Fibroblast of skin of left biceps (primary cell): ENCODE measurements at regions not wholly inside any gene's neighbourhood (a gene's known extent, or its start where the extent isn't known, plus 50 kb on each side); places are given as distances from the start of the nearest gene placed in this dataset.
"Not testable (repeated sequence)": the region's sequence is repeated elsewhere in the genome, so short reads cannot be mapped to it uniquely, and the experiment has no call there.

Experiments used
- DNase-seq, 2 experiments: peaks; one replicate each; pipeline ENCODE4 v3.0.0-alpha.2; 2013; ENCODE audit warnings: low read depth in 2 of 2

DNA sequence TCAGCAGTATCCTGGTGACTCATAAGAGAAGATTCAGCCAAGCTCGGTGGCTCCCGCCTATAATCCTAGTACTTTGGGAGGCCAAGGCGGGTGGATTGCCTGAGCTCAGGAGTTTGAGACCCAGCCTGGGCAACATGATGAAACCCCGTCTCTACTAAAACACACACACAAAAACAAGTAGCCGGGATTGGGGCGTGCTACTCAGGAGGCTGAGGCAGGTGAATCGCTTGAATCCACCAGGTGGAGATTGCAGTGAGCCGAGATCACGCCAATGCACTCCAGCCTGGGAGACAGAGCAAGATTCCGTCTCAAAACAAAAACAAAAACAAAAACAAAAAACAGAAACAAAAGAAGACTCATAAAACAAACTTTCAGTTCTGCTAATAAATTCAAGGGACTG lies 551.1 kb upstream of the POT1 start:
- no peak for DNase-seq

DNA sequence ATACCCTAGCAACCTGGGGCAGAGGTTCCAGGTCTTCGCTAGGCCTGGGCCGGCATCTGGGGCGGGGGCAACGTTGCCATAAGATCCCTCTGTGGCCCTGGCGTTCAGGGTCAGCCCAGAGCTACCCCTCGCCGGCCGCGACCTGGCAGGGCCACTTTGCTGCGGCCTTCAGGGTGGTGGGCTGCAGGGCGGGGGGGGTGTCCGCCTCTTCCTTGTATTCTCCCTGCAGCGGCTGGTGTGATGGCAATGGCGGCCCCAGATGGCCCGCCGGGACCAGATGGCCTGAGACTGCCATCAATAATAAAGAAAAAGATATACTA lies 539.2 kb upstream of the POT1 start:
- DNase-seq: no peak

DNA sequence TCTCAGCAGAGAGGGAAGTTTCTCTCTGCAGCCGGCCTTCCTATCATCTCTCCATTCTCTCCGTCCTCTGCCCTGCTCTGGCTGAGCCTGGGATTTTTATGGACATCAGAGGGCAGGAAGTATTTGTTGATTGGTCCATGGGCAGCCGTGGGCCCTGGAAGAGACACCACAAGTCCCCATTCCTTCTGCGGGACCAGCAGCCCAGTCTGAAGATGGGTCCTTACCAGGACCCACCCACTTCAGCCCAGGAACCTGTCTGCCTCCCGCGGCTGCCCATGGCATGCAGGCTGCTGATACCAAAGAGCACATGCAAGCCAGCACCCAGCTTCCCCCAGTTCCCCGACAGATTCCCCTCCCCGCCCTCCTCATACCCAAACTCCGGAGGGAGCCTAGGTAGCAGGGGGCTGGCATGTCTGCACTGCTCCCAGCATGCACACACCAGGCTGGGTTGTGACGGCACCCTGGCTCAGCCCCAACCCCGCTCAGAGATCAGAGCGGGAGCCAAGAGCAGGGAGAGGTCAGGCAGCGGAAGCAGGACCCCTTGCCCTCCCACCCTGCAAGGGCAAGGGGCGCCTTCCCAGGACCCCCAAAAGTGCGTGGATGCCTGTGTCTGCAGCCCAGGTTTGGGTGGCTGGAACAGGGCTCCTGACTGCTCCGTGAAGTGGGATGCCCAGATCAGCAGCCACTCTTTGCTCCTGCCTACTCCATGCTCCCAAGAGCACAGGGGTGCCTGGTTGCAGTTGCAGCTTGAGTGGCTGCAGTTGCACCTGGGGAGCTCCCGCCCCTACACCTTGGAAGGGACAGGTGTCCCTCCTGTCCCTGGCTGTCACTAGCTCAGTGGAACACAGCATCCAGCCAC lies 538.6 kb upstream of the POT1 start:
- no peak for DNase-seq

DNA sequence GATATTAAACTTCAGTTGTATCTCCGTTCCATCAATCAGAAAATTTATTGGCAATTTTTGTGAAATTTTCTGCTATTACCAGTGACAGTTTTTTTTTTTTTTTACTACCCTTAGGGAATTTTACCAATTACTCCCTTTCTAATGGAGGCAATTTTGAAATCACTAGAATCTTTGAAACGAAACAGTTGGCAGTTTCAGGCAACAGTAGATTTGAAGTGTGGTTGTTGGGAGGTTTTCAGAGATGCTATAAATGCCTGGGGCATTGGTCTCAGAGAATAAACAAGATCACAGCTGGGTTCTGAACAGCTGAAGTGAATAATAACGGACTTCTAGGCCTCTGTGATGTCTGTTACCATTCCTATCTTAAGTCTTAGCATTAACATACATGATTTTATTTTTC lies 535.9 kb upstream of the POT1 start:
- no peak for DNase-seq

DNA sequence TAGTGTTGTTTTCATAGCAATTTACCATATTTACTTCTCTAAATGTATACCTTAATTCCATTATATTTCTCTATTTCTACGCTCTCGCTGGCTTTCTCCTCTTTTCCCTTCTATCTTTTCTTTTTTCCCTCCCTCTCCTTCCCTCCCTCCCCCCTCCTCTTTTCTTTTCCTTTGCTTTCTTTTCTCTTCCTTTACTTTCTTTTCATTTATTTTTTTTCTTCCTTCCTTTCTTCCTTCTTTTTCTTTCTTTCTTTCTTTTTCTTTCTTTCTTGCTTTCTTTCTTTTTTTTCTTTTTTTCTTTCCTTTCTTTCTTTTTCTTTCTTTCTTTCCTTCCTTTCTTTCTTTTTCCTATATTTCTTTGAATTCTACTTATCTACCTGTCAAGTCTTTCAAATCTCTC lies 533.0 kb upstream of the POT1 start:
- DNase-seq: no peak

DNA sequence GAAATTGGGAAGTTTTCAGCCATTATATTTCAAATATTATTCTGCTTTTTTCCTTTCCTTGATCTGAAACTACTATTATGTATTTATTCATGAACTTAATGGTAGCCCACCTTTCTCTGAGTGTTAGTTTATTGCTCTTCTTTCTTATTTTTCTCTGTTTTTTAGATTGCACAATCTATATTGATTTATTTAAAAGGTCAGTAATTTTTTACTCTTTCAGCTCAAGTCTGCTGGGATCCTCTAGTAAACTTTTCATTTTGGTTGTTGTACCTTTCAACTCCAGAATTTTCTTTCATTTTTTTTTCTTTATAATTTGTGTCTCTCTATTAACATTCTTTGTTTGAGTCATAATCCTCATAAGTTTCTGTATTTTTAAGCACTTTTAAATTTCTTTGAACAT lies 529.4 kb upstream of the POT1 start:
- no peak for DNase-seq

DNA sequence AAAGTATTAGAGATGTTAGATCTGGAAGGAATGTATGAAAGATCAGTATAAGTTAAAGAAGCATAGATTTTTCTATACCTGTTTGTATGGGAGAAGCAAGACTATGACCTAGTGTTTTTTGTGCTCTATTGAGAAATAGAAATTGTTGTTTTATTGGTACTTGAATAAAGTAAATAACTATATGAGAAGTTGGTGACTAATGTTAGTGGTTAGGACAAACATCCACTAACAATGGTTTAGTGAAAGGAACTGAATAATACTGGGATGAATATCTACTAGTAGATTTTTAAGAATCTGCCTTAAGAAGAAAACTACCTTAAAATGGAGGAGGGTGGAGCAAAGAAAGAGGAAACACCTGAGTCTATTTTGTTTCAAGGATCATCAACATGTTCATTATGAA lies 521.1 kb upstream of the POT1 start:
- no peak for DNase-seq

DNA sequence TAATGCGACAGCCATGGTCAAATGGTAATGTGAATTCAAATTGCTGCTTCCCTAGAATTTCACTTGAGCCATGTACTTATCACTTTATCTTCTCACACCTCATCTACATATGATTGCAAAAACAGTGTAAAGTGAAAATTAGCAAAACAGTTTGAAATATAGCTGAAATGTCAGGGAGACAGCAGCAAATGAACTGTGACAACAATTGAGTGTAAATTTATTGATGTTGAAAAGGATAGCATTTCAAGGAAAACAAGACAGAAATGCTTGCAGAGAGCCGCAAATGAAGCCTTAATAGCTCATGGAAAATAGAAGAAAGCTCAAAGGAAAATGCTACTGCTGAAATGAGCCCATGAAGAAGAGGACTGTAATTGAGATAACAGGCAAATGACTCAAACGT lies 516.2 kb upstream of the POT1 start:
- no peak for DNase-seq

DNA sequence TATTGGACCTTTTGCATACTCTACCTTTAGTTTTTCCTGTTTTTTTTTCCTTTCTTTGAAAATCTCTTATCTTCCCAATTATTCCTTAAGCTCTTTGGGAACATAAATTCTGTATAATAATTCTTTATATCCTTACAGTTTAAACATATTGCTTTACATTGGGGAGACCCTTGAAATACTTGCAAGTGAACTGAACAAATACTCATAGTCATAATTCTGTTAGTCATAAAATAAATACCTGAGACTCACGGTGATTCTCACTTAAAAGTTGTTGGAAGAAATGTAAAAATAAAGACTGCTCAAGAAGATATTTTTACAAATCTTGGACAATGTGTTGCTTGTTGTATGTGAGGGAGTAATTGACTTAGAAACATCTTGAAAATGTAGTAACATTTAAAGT lies 515.2 kb upstream of the POT1 start:
- DNase-seq: no peak

DNA sequence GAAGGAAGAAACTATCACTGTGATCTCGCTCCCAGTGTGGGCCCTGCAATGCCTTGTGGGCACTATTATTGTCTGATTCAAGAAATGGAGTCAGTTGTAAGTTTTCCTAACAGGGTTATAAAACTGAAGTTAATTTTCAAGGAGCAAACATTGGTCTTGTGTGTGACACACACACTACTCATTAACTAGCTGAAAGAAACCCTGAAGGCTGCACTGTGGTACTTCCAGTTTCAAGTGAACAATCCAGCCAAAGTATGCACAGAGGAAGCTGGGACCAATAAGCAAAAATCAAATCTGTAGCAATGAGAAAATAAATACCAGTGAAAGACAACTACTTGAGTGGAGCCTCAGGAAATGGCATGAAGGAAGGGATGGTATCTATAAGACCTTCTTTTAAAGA lies 506.6 kb upstream of the POT1 start:
- no peak for DNase-seq

DNA sequence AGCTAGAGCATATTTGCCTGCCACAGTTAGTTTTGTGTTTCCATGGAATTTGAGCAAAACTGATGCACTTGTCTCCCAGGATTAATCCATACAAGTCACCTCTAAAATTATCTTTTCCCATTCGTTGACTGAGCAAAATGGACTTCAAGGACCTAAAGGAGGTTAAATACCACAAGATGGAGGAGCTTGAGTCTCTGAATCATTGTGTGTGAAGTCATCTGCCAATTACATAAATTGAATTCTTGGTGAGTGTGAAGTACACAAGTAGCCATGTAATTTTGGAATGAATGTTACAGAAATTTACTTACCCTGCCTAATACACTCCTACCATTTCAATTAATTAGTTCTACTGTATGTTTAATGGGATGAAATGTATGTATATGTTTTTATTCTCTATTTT lies 501.7 kb upstream of the POT1 start:
- no peak for DNase-seq

DNA sequence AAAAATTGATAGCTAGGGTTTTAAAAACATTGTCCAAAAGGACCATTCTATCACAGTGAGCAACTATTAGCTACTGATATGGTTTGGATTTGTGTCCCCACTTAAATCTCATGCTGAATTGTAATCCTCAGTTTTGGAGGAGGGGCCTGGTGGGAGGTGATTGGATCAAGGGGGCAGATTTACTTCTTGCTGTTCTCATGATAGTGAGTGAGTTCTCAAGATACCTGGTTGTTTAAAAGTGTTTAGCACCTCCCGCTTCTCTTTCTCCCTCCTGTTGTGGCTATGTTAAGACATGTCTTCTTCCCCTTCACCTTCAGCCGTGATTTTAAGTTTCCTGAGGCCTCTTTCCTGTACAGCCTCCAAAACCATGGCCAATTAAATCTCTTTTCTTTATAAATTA lies 500.4 kb upstream of the POT1 start:
- DNase-seq: no peak

DNA sequence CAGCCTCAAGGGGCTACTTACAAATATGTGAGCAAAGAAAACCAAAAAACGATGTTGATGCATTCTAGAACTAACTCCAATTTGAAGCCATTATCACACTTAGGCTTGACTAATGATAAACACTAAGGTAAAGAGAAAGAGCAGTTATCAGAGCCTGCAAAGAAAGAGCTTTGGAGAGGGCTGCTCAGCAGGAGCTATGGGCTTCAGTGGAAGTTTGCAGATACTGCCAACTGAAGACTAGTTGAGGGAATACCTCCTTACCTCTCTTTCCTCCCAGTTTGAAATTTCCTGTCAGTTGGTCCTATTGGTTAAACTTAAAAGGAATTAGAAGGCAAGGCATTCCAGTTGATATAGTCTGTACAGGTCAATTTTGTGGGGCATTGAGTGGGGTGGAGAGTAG lies 498.1 kb upstream of the POT1 start:
- DNase-seq: no peak

DNA sequence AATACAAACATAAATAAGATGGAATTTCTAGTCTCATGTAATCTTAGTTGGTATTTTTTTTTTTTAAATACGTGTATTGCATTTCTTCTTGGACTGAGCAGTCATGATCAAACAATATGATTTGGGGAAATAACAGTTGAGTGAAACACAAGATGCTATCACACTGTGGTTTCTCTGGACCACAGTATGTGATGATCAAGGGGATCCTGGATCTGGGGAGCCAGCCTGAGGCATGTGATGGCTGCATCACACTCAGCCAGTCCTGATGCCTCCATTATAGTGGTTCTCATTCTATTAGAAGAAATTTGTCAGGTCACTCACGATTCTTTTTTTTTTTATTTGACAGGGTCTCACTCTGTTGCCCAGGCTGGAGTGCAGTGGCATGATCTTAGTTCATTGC lies 495.9 kb upstream of the POT1 start:
- DNase-seq: no peak

DNA sequence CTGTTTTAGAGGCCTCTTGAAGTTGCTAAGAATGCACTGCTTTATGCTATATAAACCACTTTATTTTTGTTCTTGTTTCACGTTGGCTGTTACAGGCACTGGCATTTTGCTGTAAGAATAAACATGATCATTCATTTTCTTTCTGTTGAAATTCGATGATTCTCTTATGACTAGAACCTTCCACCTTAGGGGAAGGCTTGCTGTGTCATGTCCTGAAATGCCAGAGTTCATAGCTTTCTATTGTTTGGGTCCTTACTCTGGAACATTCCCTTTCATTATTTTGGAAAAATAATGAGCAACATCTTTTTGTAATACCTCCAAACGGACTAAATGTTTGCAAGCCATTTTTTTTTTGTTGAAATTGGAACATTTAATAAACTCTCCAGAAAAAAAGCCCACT lies 495.1 kb upstream of the POT1 start:
- DNase-seq: no peak

DNA sequence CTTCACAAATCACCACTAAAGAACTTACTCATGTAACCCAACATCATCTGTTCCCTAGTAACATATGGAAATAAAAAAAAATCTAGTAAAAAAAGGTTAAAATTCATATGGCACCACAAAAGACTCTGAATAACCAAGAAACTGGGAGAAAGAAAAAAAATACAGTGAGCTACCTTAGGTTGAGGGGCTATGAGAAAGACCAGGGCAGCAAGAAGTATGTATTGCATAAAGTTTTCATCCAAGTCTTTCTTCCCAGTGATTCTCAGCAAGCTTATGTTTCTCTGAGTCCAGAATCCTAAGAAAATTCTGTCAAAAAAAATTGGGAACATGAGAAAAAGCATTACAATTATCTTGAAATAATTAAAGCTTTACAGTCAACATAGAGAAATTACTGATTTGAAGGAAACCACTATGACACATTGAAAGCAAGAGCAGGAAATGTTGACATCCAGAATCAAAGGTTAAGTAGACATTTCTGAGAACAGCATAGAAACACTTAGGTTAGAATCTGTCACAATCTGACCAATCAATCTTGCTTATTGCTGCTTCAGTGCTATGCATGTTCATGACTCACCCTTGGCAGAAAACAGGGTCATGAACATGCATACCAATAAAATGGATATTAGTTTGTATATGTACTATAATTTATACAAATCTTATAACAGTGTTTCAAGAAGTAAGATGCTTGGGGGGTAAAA lies 494.0 kb upstream of the POT1 start:
- DNase-seq: no peak

DNA sequence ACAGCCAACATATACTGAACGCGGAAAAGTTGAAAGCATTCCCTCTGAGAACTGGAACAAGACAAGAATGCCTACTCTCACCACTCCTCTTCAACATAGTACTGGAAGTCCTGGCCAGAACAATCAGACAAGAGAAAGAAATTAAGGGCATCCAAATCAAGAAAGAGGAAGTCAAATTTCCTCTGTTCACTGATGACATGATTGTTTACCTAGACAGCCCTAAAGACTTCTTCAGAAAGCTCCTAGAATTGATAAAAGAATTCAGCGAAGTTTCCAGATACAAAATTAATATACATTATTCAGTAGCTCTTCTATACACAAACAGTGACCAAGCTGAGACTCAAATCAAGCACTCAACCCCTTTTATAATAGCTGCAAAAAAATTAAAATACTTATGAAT lies 491.8 kb upstream of the POT1 start:
- not testable (repeated sequence) for DNase-seq

DNA sequence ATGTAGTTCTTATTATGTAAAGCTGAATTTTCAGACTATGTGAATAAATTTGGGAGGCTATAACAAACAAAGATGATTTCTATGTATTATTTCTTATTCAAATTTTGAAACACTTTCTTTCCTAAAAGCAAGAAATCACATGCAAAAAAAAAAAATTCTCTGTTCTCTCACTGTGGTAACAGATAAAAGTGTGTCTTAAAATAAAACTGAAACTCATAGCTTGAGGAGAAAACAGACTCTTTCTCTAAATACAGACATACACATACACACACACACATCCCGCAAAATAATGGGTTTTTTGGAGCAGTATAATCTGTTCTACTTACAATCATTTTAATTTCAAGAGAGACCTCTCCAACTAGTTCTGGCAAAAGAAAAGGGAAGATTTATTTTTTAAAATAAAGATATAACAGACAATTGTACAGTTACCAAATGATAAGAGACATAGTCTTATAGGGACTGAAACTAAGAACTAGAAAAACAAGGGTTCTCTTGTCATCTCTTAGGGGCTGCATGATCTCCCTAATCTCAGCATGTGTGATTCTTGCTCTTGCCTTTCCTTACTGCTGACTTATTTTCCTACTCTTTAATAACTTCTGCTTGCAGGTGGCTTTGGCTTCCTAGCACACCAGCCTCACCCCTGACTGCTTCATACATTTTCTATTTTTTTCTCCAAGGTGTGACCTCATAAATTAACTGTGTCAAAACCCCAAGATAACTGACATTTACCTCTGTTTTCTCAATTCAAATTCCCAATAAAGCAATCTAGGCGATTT lies 483.5 kb upstream of the POT1 start:
- DNase-seq: no peak

DNA sequence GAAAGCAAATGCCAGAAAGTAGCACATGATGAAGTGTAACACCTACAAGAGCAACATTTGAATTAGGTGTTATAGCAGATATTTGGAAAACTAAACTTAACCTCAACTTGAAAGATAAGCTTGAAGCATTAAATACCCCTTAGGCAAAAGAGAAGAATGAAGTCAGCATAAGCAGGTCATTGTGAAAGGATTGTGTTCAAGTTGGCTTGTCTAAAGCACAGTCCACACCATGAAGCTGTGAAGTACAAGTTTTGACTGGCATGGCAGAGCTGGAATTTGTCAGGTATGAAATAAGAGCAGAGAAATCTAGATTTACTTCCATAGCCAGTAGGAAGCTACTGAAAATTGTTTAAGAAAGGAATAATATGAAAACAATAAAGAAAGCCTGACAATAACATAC lies 480.3 kb upstream of the POT1 start:
- no peak for DNase-seq

DNA sequence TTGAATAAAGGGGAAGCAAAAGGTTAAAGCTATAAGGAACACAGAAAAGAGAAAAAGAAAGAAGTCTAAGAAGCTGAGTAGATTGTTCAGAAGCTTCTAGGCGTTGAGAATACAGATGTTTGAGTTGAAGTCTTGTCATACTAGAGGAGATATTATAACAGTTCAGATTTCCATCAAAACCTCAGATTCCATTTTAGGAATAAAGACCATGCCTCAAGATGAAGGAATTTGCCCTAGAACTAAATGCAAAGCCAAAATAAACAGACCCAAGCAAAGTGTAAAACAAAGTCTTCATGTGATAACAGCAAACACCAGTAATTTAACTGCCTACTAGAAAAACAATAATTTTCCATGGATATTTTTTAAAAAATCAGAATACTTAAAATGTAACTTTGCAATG lies 476.5 kb upstream of the POT1 start:
- no peak for DNase-seq

DNA sequence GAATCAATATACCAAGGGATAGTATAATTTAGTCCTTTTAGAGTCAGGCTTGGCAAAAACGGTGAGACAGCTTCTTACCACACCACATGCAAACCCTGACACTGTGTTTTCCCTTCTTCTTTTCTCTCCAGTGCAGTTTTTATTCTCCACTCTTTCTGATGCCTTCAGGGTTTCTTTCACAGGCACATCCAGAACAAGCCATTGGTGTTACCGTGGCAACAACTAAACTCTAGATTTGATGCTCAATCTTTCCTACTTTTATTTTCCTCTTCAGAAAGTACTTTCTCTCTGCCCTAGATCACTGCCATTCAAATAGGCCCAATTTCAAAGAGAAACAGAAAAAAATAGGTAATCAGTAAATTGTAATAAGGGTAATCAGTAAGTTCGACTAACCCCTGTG lies 469.8 kb upstream of the POT1 start:
- DNase-seq: no peak

DNA sequence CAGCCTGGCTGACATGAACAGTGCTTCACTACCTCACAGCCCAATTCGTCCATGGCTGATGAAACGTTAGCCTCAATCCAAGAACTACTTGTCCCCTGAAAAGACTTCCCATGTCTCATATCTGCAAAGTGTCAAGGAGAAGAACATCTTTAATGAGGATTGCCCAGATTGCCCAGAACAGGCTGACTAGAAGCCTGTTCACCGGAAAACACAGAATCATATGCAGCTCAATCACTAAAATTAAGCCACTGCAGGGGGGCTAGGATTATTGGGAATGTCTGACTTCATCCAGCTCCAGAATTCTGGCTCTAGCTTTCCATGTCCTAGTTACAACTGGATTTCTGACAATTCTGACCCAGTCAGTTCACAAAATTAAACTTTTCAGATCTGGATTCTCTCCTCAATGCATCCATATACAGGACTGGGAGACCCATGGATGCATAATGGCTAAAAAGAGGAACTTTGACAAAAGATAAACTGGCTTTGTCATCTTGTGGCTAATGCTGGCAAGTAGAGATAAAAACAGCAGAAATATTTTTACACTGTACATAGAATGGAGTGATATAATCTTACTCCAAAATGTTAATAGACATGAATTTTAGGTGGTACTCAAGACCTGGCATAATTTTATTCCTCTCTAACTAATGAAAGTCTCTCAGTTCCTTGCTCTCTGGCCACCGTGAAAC lies 467.0 kb upstream of the POT1 start:
- no peak for DNase-seq
